ENCODE measurements at regions not wholly inside any gene's neighbourhood (a gene's known extent, or its start where the extent isn't known, plus 50 kb on each side); places are given as distances from the start of the nearest gene placed in this dataset.

DNA sequence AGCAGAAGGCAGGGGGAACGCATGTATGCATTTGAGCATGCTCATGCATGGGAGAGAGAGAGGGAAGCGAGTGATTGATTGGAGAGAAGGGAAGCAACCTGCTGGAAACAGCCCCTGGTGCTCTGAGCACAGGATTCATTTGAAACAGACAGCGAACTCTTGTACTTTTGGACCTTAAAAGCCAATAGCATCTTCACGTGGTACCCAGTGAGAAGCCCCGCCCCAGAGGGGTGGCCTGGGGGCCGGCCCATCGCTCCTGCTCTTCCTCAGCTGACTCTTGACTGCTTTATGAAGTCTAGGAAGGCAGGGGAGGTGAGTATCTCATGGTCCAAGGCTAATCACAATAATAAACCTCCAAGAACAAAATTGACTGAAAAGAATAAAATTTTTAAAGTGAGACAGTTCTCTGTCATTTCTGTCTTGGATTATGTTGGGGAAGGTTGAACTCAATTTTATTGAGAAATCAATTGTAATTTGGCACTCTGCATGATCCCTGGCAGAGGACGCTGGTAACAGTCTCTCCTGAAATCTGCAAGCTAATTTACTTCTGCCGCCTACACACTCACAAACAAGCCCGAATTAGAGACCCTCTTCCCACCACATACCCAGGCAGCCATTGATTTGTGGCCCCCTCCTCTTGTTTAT lies 168.2 kb upstream of the PPARGC1A start:
- DNase-seq (ENCODE audit: low read depth, low spot score), result no peak

DNA sequence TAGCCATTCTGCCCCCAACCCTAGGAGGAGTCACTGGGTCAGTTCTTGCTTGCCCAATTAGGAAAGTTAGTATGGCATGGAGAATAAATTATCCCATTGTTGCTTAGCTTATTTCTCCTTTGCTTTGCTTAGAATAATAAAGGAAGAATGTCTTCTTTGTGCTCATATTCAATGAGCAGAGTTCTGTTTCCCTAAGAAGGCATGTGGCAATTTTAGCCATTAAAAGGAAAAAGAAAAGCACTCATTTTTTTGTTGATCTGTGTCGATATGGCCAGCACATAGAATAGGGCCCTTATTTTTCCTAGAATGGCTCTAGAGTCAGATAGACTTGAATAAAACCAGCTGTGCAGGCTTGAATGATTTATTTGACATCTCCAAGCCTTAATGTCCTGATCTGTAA lies 166.4 kb upstream of the PPARGC1A start:
- no peak for DNase-seq (ENCODE audit: low read depth, low spot score)

DNA sequence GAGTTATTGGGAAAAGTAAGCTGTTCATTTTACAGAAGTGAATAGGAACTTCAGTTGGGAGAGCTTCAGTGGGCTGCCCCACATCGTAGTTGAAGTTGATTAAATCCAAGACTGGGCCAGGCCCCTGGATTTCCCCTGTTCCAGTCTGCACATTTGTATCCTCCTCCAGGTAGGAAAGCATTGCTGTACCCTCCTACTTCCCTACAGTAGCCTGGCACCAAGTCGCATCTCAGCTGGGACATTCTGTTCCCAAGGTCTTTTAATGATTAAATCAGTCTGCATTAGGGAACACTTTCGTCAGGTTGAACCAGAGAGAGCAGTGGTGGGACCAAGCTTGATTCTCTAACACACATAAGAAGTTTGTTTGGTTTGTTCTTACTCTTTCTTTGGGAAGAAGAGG lies 165.8 kb upstream of the PPARGC1A start:
- no peak for DNase-seq (ENCODE audit: low read depth, low spot score)

DNA sequence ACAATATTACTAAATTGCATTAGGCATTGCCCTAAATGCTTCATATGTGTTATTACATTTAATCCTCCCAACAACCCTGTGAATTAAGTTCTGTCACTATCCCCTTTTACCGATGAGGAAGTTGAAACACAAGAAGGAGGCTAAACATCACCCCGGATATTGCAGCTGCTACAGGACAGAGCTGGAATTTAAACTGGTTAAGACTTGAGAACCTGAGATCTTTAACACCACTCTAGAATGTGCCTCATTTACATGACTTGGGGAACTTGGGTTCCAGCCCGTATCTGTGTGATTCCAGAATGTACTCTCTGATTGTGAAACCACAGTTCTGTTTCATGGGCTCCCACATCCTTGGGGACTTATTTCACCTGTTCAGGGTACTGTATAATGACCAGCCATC lies 165.1 kb upstream of the PPARGC1A start:
- no peak for DNase-seq (ENCODE audit: low read depth, low spot score)

DNA sequence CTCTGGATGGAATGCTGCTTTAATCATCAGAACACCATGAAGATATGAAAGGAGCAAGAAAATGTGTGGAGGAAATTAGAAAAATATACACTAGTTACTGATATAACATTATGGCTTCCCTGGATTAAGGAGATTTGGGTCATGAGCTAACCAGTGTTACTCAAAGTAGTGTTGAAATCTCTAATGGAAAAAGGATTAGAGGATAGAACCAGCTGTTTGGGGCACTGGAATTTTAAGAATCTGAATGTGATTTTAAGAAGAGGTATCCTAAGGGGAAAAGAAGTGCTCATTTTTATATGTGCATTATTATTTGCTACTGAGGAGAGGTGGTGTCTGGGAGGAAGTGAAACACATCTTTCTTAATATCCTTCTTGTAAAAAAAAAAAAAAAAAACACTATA lies 164.1 kb upstream of the PPARGC1A start:
- DNase-seq (ENCODE audit: low read depth, low spot score), result no peak

DNA sequence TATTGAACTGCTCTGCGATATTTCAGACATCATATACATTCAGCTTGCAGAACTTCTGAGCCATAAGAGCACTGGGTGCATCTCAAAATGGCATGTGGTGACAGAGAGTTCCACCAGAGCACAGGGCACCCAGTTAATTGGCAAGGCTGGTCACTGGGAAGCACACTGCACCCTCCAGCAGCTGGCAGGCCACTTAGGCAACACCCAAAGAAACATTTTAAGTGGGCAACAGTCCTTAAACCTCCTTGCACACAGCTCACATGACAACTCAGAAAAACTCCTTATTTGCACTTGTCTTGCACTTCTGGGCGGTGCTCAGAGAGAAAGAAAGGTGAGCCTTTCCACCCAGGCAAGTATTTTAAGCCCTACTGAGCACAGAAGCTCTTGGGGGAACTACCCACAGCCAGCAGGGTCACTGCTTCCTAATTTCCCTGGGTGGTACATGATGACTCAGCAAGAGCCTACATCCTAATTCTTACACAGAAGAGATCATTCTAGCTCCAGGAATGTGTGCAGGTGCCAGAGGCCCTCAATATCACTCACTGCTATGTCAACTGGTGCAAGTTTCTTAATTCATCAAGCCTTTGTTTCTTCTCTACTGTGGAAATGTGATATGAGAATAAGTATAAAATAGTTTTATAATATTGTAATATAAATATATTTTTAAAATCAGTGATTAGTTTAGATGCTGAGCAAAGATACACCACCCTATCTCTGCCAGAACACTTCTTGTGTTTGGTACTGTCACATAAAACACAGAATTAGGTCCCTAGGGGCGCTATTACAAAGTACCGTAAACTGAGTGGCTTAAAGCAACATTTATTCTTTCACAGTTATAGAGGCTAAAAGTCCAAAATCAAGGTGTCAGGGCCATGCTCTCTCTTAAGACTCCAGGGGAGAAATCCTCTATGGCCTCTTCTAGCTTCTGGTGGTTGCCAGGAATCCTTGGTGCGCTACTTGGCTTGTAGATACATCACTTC lies 155.1 kb upstream of the PPARGC1A start:
- DNase-seq (ENCODE audit: low read depth, low spot score), result no peak

DNA sequence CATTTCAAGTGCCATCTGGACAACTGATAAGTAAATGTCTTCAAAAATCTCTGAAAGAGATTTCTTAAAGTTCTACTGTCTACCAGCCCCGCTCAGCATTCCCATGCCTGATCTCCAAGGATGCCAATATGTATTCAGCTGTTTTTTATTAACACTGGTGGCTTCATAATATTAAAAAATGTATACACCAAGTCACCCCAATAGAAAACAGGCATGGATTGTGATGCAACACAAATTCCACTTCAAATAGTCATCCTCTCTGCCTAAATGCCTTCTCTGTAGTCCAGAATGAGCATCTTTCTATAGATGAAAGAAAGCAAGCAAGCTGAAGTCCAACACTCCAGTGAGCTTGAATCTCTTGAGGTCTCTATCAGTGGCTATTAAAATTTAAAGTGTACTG lies 152.2 kb upstream of the PPARGC1A start:
- no peak for DNase-seq (ENCODE audit: low read depth, low spot score)

DNA sequence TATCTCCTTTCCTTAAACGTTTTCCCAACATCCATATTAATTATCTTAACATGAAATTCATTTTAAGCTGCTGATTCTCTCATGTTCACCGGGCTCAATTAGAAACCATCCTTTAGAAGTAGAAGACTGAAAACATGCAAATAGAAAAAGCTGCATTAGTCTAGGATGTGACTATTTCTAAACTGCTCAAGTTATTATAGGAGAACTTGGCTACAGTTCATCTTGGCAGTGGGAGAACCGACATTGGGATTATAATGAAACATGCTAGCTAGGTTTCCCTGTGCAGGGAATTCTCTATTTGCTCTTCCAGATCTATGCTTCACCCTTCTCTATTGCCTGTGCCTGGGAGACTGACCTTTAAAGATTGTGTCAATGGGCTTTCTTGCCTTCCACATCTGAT lies 151.0 kb upstream of the PPARGC1A start:
- no peak for DNase-seq (ENCODE audit: low read depth, low spot score)

DNA sequence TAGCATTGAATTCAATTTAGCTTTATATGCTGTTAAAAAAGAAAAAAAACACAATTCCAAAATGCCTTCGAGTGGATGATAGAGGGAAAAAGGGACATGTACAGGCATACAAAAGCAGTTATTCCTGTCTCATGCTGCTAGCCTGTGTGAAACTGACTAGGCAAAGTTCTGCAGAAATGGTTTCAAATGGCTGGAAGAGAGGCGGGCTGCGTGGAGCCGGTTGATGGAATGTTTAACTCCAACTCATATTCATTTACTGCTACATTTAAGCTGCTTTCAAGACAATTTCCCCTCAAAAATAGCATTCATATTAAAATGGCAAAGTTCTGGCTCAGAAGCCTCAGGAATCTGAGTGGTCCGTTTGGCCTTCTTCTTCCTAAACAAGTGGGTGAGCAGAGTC lies 143.8 kb upstream of the PPARGC1A start:
- DNase-seq (ENCODE audit: low read depth, low spot score), result no peak

DNA sequence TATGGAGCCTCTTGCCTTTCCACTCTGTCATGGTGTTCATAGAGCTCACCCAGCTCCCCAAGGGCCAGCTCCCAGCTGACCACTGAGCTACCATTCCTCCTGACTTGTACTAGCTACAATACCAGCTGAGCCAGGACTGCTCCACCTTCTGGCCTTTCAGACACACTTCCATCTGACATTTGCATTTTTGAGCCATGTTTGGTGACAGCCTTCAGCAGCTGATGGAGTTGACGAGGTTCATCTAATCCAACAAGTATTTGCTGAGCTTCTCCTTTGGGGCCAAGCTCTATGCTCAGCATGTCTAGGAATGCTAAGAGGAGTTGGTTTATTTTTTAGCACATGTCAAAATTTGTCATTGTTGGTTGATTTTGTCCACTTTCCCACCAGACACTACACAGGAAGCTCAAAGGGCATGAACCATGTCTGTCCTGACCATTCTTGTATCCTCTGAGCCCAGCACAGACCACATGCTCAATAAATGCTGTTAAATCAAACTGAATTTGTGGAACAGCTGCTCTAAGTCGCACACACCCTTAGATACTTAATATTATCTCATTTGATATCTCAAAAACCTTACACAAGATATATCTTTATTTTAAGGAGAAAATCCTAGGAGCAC lies 142.6 kb upstream of the PPARGC1A start:
- no peak for DNase-seq (ENCODE audit: low read depth, low spot score)

DNA sequence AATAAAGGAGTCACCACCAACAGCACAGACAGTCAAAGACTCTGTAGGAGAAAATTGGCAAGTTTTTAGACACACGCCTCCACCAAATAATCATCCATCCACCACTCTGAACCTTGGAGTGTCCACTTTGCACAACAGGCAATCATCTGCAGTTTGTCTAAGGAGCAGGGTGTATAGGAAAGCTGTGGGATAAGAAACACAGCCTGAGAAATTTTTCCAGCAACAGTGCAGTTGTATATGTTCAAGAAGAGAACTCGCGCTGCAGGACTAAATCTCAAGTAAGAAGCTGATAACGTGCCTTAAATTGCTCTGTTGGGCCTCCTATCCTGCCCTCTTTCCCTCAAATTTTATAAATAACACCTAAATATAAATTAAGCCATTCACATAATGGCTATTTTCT lies 136.7 kb upstream of the PPARGC1A start:
- no peak for DNase-seq (ENCODE audit: low read depth, low spot score)

DNA sequence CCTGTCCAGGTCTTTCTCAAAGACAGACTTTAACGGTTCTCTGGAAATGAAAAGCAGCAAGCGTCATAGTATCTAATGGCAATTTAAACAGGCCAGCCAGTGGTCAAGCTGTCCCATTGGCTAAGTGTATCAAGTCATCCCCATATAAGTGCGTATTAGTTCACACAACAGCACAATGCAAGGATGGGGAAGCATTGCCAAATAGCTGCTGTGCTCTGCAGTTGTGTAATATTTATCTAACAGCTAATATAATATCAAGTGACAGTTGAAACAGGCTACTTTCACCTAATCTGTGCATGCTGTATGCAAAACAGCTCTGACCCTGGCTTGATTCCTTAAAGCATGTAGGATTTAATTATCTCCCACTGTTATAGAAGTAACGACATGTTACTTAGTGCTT lies 134.8 kb upstream of the PPARGC1A start:
- DNase-seq (ENCODE audit: low read depth, low spot score), result no peak

DNA sequence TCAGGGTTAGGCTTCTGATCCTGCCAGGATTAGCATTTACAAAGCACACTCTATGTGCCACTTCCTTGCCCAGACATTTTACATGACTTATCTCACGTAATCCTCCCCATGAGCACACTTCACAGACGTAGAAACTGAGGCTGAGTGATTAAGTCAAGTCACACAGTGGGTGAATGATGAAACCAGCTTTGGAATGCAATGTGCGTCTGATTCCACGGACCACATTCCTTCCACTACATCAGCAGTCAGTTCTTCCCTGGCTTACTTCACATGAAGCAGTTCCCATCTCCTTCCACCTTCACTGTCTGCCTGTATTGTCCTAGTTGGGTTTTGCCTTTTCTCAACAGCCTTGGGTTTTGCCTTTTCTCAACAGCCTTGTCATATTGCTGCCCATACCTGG lies 134.3 kb upstream of the PPARGC1A start:
- no peak for DNase-seq (ENCODE audit: low read depth, low spot score)

DNA sequence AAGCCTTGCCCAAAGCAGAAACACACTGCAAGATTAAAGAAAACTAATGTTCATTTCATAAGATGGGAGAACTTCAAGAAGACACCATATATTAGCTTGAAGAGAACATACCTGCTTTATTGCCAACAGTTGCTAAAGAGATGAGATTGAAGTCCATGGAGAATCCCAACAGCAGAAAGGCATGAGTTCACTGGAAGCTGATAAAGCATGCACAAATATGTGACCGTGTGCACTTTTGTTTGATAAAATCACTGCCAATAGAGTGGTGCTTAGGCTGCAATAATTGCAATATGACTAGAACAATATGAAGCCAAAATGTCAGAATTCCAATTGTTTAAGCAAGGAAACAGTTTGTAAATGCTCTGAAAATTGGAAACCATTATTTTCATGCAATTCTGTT lies 125.9 kb upstream of the PPARGC1A start:
- no peak for DNase-seq (ENCODE audit: low read depth, low spot score)

DNA sequence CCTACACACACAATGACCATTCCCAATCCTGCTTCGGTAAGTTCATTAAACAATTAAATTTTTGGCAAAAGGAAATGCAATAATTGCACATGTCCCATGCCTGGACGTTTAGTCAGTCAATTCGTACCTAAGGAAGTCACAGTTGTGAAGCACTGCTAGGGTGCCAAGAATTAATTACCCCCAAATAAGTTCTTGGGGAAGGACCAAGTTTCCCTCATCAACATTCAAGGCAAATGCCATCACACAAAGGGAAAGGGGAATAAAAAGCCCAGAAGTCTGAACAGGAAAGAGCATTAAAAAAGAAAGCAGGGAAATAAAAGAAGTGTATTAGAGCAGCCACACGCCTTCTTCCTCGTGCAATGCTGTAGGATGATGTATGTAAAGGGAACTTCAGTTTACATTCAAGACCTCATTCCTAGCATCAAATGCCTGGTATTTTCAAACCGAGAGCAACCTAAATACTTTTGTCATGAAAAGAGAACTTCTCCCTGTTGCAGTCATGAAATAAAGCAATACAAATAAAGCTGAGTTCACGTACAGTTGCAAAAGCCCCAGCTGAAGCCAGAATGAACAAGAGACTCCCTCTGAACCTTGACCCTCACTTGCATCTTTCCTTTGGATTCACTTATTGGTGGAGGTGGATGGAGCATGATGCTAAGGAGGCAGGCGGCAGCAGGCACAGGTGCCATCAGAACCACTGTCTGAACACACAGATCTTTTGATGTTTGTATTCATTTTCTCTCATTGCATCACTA lies 124.0 kb upstream of the PPARGC1A start:
- DNase-seq (ENCODE audit: low read depth, low spot score), result no peak

DNA sequence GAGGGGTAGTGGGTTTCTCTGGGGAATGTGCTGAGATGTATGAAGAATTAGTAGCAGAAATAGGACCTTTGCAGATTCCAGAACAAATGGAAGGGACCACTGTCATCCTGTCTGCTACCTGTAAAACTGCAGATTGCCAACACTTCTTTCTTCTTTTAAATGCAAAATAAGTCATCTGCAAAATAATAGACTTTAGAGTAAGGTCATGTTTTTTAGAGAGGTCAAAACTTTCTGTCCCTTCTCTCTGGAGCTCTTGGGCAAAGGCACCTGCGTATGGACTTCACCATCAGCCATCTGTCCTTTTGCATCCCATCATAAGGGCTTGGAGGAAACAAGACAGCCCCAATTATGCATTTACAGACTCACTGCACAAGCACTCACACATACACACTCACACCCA lies 121.1 kb upstream of the PPARGC1A start:
- no peak for DNase-seq (ENCODE audit: low read depth, low spot score)

DNA sequence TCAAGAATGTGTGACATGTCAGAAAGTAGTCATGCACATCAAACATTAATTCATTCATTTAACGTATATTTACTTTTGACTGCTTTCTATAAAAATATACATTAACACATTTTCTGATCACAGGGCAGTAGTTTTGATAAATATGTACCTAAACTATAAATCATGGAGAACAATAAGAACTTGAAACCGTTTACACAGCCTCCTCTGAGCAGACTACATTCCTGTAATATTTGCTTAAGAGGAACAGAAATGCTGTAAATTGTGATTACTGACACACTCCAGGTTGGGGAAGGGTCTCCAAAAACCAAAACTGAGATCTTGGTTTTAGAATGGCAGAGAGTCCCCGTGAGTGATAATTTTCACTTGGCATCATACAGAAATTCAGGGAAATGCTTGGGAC lies 120.7 kb upstream of the PPARGC1A start:
- DNase-seq (ENCODE audit: low read depth, low spot score), result no peak

DNA sequence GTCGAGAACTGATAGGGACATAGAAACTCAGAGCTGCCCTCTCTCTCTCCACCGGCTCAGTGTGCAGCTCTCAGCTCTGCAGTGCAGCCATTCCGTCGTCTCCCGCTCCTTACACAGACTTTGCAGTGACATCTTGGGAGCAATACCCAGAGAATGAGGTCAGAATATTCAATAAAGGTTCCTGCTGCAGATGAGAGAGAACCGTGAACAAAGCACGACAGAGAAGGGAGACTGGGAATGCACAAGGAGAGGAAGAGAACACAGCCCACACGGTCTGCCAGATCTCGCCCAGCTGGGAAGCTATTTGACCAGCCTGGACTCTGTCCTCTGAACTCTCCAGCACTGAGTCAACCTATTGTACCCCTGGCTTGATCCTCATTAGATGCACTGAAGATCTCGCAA lies 118.0 kb upstream of the PPARGC1A start:
- DNase-seq (ENCODE audit: low read depth, low spot score), result no peak

DNA sequence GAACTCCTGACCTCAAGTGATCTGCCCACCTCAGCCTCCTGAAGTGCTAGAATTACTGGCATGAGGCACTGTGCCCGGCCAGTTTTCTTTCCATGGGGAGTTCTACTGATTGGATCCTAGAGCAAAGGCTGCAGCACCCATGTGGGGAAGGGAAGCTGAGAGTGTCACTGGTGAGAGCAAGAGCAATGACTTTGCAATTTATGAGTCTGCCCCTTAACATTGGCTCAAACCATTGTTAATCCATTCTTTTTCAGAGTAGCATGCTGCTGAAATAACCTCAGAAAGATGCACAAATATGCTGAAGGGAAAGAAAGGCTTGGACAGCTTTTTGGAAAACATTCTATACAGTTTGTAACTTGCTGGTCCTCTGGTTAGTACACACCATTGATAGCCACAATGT lies 116.4 kb upstream of the PPARGC1A start:
- no peak for DNase-seq (ENCODE audit: low read depth, low spot score)

DNA sequence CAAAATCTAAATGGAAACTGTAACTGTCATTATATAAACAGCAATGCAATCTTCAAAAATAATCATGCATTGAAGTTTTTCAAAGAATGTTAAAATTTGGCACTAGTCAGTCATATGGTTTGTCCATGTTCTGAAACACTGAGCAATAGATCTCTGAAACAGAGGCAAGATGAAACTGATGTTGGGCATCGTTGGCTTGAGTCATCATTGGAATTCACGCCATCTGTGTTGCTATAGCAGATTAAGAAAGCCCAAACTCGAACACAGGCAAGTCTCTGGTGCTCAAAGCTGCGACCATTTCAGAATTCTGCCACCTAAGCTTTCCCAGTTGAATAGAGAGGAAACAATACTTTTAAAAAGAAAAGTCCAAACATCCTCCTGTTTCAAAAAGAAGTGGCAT lies 114.1 kb upstream of the PPARGC1A start:
- no peak for DNase-seq (ENCODE audit: low read depth, low spot score)

DNA sequence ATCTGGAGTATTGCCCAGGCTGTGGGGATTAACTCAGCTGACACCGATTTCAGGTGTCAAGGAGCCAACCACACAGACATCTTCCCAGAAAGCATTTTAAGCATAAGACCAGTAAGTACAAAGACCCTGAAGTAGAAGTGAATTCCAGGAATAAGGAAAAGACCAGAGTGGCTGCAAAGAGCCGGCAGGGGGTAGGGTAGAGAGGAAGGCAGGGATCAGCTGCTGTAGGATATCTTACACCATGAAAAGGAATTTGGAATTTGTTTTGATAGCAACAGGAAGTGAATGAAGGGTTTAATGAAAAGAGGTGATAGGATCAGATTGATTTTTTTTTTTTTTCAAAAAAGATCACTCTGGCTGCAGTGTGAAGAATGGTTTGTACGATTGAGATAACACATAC lies 113.6 kb upstream of the PPARGC1A start:
- DNase-seq (ENCODE audit: low read depth, low spot score), result no peak

DNA sequence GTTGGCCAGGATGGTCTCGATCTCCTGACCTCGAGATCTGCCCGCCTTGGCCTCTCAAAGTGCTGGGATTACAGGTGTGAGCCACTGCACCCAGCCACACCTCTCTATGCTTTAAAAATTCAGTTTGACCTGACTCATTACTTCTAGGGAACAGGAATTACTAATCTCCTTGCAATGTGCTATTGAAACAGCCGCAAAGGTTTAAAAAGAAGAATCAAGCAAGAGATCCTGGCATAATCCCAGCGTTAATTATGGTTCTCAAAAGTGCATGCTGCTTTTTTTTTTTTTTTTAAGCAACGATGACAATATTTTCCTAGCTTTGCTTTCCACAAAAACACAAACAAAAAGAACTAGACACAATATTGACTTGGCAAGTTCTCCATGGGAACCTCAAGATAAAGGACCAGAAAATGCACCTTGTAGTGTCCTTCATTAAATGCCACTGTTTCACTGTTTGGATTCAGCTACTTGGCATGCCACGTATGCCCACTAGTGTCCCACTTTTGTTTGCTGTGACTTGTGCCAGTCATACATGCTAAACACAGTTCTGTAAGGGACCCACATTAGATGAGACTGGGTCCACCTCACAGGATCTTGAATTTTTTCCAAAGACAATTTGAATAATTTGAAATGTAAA lies 112.6 kb upstream of the PPARGC1A start:
- DNase-seq (ENCODE audit: low read depth, low spot score), result no peak
